Epidermal melanocyte (primary cell): ENCODE measurements at regions not wholly inside any gene's neighbourhood (a gene's known extent, or its start where the extent isn't known, plus 50 kb on each side); places are given as distances from the start of the nearest gene placed in this dataset.
"Not testable (repeated sequence)": the region's sequence is repeated elsewhere in the genome, so short reads cannot be mapped to it uniquely, and the experiment has no call there.

Experiments used
- DNase-seq: peaks from one replicate; pipeline ENCODE4 v3.0.0; 2011; ENCODE audit warnings: low spot score; ENCODE audit not compliant: insufficient read length

GRCh38 chr6:21769968-21770367, 176.4 kb downstream of the SOX4 start:
- DNase-seq: no peak

- DNase-seq: no peak
Measured at GRCh38 chr6:21771626-21772320, 178.2 kb downstream of the SOX4 start.

GRCh38 chr6:21772477-21772876, 178.9 kb downstream of the SOX4 start:
- no peak for DNase-seq

- no peak for DNase-seq
Measured at GRCh38 chr6:21772884-21773575, 179.5 kb downstream of the SOX4 start.

- DNase-seq: no peak
Measured at GRCh38 chr6:21773576-21773968, 180.0 kb downstream of the SOX4 start.

GRCh38 chr6:21777846-21778245, 184.3 kb downstream of the SOX4 start:
- DNase-seq: no peak

GRCh38 chr6:21780141-21780540, 186.6 kb downstream of the SOX4 start:
- DNase-seq: no peak

GRCh38 chr6:21780679-21781078, 187.1 kb downstream of the SOX4 start:
- no peak for DNase-seq

- DNase-seq: no peak
Measured at GRCh38 chr6:21781128-21781527, 187.6 kb downstream of the SOX4 start.

- DNase-seq: no peak
Measured at GRCh38 chr6:21785164-21785563, 191.6 kb downstream of the SOX4 start.

- no peak for DNase-seq
Measured at GRCh38 chr6:21791056-21791455, 197.5 kb downstream of the SOX4 start.

GRCh38 chr6:21791581-21791980, 198.0 kb downstream of the SOX4 start:
- no peak for DNase-seq

- DNase-seq: no peak
Measured at GRCh38 chr6:21792177-21792576, 198.6 kb downstream of the SOX4 start.

GRCh38 chr6:21796979-21797378, 203.4 kb downstream of the SOX4 start:
- DNase-seq: not testable (repeated sequence)

- no peak for DNase-seq
Measured at GRCh38 chr6:21798468-21798867, 204.9 kb downstream of the SOX4 start.

GRCh38 chr6:21800330-21800729, 206.8 kb downstream of the SOX4 start:
- no peak for DNase-seq

GRCh38 chr6:21800948-21801438, 207.4 kb downstream of the SOX4 start:
- DNase-seq: no peak

- DNase-seq: no peak
Measured at GRCh38 chr6:21801446-21802174, 208.1 kb downstream of the SOX4 start.

- no peak for DNase-seq
Measured at GRCh38 chr6:21802175-21802822, 208.7 kb downstream of the SOX4 start.

GRCh38 chr6:21804941-21805610, 211.5 kb downstream of the SOX4 start:
- no peak for DNase-seq
